ENCODE measurements at regions not wholly inside any gene's neighbourhood (a gene's known extent, or its start where the extent isn't known, plus 50 kb on each side); places are given as distances from the start of the nearest gene placed in this dataset.

- Mint-ChIP-seq H3K4me1 (no peaks in the 10 kb centered on the region), H3K27me3 (no peaks in the 10 kb centered on the region), H3K9me3 (no peaks in the 10 kb centered on the region), H3K4me3 (no peak overlapping the region), H3K36me3 (no peaks in the 10 kb centered on the region), H3K27ac (no peak overlapping the region)
- no peak for ATAC-seq
Observed at GRCh38 chr9:86721226-86721781, 226.0 kb downstream of the GAS1 start.

GRCh38 chr9:86720639-86721225 is 226.6 kb downstream of the GAS1 start:
- ATAC-seq, result no peak
- Mint-ChIP-seq H3K27ac (no peak overlapping the region), H3K4me1 (no peaks in the 10 kb centered on the region), H3K9me3 (no peaks in the 10 kb centered on the region), H3K27me3 (no peaks in the 10 kb centered on the region), H3K36me3 (no peaks in the 10 kb centered on the region), H3K4me3 (no peak overlapping the region)

GRCh38 chr9:86718388-86719049 is 228.8 kb downstream of the GAS1 start:
- Mint-ChIP-seq H3K4me3 (no peak overlapping the region), H3K4me1 (no peaks in the 10 kb centered on the region), H3K36me3 (no peaks in the 10 kb centered on the region), H3K27ac (no peak overlapping the region), H3K9me3 (no peaks in the 10 kb centered on the region), H3K27me3 (no peaks in the 10 kb centered on the region)
- ATAC-seq, result no peak

- no peaks in the 10 kb centered on the region for H3K36me3 Mint-ChIP-seq
- H3K27ac Mint-ChIP-seq, result no peak overlapping the region
- H3K4me3 Mint-ChIP-seq, result no peak overlapping the region
- no peak for ATAC-seq
- no peaks in the 10 kb centered on the region for H3K9me3 Mint-ChIP-seq
- no peaks in the 10 kb centered on the region for H3K4me1 Mint-ChIP-seq
- no peaks in the 10 kb centered on the region for H3K27me3 Mint-ChIP-seq
Observed at GRCh38 chr9:86716326-86716922, 230.9 kb downstream of the GAS1 start.

GRCh38 chr9:86714999-86715398 is 232.3 kb downstream of the GAS1 start:
- no peak overlapping the region for H3K4me3 Mint-ChIP-seq
- ATAC-seq, result no peak
- no peaks in the 10 kb centered on the region for H3K4me1 Mint-ChIP-seq
- no peak overlapping the region for H3K27ac Mint-ChIP-seq
- no peaks in the 10 kb centered on the region for H3K9me3 Mint-ChIP-seq
- no peaks in the 10 kb centered on the region for H3K36me3 Mint-ChIP-seq
- no peaks in the 10 kb centered on the region for H3K27me3 Mint-ChIP-seq

GRCh38 chr9:86713970-86714369 is 233.3 kb downstream of the GAS1 start:
- H3K4me3 Mint-ChIP-seq, result no peak overlapping the region
- no peak overlapping the region for H3K27ac Mint-ChIP-seq
- H3K9me3 Mint-ChIP-seq, result no peaks in the 10 kb centered on the region
- H3K4me1 Mint-ChIP-seq, result no peaks in the 10 kb centered on the region
- no peak for ATAC-seq
- H3K27me3 Mint-ChIP-seq, result no peaks in the 10 kb centered on the region
- H3K36me3 Mint-ChIP-seq, result no peaks in the 10 kb centered on the region

- no peak overlapping the region for H3K4me3 Mint-ChIP-seq
- no peaks in the 10 kb centered on the region for H3K36me3 Mint-ChIP-seq
- no peak for ATAC-seq
- H3K4me1 Mint-ChIP-seq, result no peaks in the 10 kb centered on the region
- H3K9me3 Mint-ChIP-seq, result no peaks in the 10 kb centered on the region
- no peaks in the 10 kb centered on the region for H3K27me3 Mint-ChIP-seq
- H3K27ac Mint-ChIP-seq, result no peak overlapping the region
Observed at GRCh38 chr9:86713470-86713869, 233.8 kb downstream of the GAS1 start.

- no peaks in the 10 kb centered on the region for H3K4me1 Mint-ChIP-seq
Observed at GRCh38 chr9:86708918-86709835, 238.1 kb downstream of the GAS1 start.

GRCh38 chr9:86707932-86708510 is 239.3 kb downstream of the GAS1 start:
- Mint-ChIP-seq H3K4me1 (no peaks in the 10 kb centered on the region), H3K27ac (no peak overlapping the region), H3K27me3 (no peaks in the 10 kb centered on the region), H3K9me3 (no peaks in the 10 kb centered on the region), H3K4me3 (no peak overlapping the region), H3K36me3 (no peaks in the 10 kb centered on the region)
- ATAC-seq, result no peak

More at GRCh38 chr9:86708918-86709835, 238.1 kb downstream of the GAS1 start:
- no peaks in the 10 kb centered on the region for H3K27me3 Mint-ChIP-seq
- no peak overlapping the region for H3K4me3 Mint-ChIP-seq
- ATAC-seq, result no peak
- no peak overlapping the region for H3K27ac Mint-ChIP-seq
- H3K36me3 Mint-ChIP-seq, result no peaks in the 10 kb centered on the region
- H3K9me3 Mint-ChIP-seq, result no peaks in the 10 kb centered on the region

- no peaks in the 10 kb centered on the region for H3K9me3 Mint-ChIP-seq
- no peak for ATAC-seq
- H3K4me3 Mint-ChIP-seq, result no peak overlapping the region
- no peaks in the 10 kb centered on the region for H3K27me3 Mint-ChIP-seq
- H3K27ac Mint-ChIP-seq, result no peak overlapping the region
- H3K4me1 Mint-ChIP-seq, result no peaks in the 10 kb centered on the region
- no peaks in the 10 kb centered on the region for H3K36me3 Mint-ChIP-seq
Observed at GRCh38 chr9:86706391-86706790, 240.9 kb downstream of the GAS1 start.

GRCh38 chr9:86705490-86705889 is 241.8 kb downstream of the GAS1 start:
- ATAC-seq, result no peak
- Mint-ChIP-seq H3K36me3 (no peaks in the 10 kb centered on the region), H3K9me3 (no peaks in the 10 kb centered on the region), H3K4me3 (no peak overlapping the region), H3K27me3 (no peaks in the 10 kb centered on the region), H3K27ac (no peak overlapping the region), H3K4me1 (no peaks in the 10 kb centered on the region)

GRCh38 chr9:86703346-86703745 is 244.0 kb downstream of the GAS1 start:
- Mint-ChIP-seq H3K4me1 (no peaks in the 10 kb centered on the region), H3K27me3 (no peaks in the 10 kb centered on the region), H3K36me3 (no peaks in the 10 kb centered on the region), H3K9me3 (no peaks in the 10 kb centered on the region), H3K27ac (no peak overlapping the region), H3K4me3 (no peak overlapping the region)
- ATAC-seq, result no peak

GRCh38 chr9:86700629-86701028 is 246.7 kb downstream of the GAS1 start:
- ATAC-seq, result no peak
- Mint-ChIP-seq H3K9me3 (no peaks in the 10 kb centered on the region), H3K36me3 (no peaks in the 10 kb centered on the region), H3K4me1 (no peaks in the 10 kb centered on the region), H3K27me3 (no peaks in the 10 kb centered on the region), H3K27ac (no peak overlapping the region), H3K4me3 (no peak overlapping the region)

GRCh38 chr9:86697999-86698398 is 249.3 kb downstream of the GAS1 start:
- Mint-ChIP-seq H3K27me3 (peaks cover 5% of the 10 kb centered on the region), H3K9me3 (no peaks in the 10 kb centered on the region), H3K27ac (no peak overlapping the region), H3K4me3 (no peak overlapping the region), H3K4me1 (no peaks in the 10 kb centered on the region), H3K36me3 (no peaks in the 10 kb centered on the region)
- no peak for ATAC-seq

GRCh38 chr9:86697213-86697612 is 250.1 kb downstream of the GAS1 start:
- H3K27ac Mint-ChIP-seq, result no peak overlapping the region
- no peaks in the 10 kb centered on the region for H3K36me3 Mint-ChIP-seq
- H3K4me1 Mint-ChIP-seq, result no peaks in the 10 kb centered on the region
- H3K9me3 Mint-ChIP-seq, result no peaks in the 10 kb centered on the region
- H3K27me3 Mint-ChIP-seq, result peaks cover 13% of the 10 kb centered on the region
- ATAC-seq, result no peak
- no peak overlapping the region for H3K4me3 Mint-ChIP-seq

Data from stimulated activated memory B cell treated with anti-CD40 and anti-IgM and Interleukin-4, amounts not matched to agents 10 μg/mL and 1 μg/mL and 100 μg/mL, for 72 hours (primary cell).